ENCODE measurements at regions not wholly inside any gene's neighbourhood (a gene's known extent, or its start where the extent isn't known, plus 50 kb on each side); places are given as distances from the start of the nearest gene placed in this dataset.

- TF ChIP-seq CTCF (IDR thresholded peaks at IDR 0.05; ENCODE audit: insufficient read depth, low read length), result no peak
- TF ChIP-seq POLR2AphosphoS5 (IDR thresholded peaks at IDR 0.05; ENCODE audit: low read depth), result no peak
Observed at GRCh38 chr2:49288113-49288705, 133.9 kb upstream of the FSHR start.
